NCI-H2029 treated with DMSO at 0.1 percent for 48 hours (cell line): ENCODE measurements at regions not wholly inside any gene's neighbourhood (a gene's known extent, or its start where the extent isn't known, plus 50 kb on each side); places are given as distances from the start of the nearest gene placed in this dataset.

Experiments used
- DNase-seq: peaks from one replicate; lab custom pipeline; 2025; lab: John Stamatoyannopoulos, UW

DNA sequence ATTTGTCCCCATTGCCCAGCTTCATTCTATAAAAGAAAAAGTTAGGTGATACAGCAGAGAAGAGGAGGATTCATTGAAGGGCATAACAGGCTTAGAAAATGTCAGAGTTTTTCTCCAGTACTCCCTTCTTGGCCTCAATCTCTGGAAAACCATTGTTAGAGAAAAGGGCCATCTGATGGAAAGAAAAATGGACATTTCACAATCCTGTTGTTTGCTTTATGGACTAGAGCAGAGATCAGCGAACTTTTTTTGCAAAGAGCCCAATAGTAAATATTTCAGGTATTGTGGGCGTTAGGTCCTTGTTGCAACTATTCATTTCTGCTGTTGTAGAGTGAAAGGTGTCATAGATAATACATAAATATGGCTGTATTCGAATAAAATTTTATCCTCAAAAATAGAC is 208.8 kb downstream of the TLE4 start:
- no peak for DNase-seq

DNA sequence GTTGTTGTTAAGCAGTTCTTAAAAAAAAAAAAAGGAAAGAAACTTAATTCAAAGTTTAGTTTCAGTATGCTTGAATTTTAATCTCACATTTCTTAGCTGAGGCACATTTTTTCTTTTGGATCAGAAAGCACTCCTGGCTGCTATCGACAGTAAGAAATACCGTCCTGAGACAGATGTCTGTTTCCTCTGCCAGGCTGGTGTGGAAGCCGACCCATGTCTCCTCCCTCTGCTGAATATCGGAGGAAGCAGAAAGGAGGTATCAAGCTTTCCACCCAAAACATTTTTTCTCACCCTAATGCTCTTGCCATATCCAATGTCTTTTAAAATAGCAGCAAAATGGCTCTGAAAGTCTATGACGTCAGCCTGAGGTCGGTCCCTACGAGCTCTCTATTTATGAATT is 208.1 kb downstream of the TLE4 start:
- DNase-seq: no peak

DNA sequence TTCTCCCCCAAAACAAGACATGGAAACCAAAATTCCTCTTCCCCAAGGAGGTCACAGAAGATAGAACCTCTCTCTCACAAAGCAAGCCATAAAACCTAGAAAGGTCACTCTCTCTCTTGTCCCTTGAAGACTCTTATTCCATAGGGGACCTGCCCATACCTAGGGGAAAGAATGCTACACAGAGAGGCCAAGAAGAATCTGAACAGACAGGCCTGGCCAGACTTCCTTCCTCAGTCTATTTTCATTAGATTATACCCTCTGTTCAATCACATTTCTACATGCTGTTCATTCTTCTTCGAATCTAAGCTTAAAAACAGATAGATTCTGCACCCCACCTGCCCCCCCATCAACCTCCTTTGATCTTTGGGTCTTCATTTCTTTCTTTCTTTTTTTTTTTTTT is 206.8 kb downstream of the TLE4 start:
- DNase-seq: no peak

DNA sequence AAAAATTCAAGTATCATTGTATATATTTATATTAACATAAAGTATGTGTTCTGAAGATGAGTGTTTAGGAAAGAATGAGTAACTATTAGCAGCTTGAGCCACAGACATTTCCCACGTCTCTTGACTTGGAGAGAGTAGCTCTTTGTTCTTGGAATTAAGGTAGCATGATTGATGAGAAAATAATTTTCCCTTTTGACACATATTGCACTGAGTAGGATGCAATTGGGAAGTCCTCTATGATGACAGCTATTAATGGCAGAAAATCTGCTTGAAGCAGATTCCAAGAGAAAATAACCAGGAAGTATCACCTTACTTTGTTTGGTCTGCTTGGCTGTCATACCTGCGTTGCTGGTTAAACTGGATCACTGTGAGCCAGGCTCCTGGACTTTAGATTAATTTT is 204.8 kb downstream of the TLE4 start:
- DNase-seq: no peak
